Neural cell (in vitro differentiated cells): ENCODE measurements at regions not wholly inside any gene's neighbourhood (a gene's known extent, or its start where the extent isn't known, plus 50 kb on each side); places are given as distances from the start of the nearest gene placed in this dataset.

Experiments
- EZH2 ChIP-seq: fragments of 200-600, 300-800 bp; shearing (Covaris generic), sonication (generic); IDR thresholded peaks from 2 replicates; pipeline ENCODE4 v1.6.1; 2014; ENCODE audit warnings: antibody characterized with exemption, low read length, borderline replicate concordance, mild to moderate bottlenecking; ENCODE audit not compliant: insufficient read depth, poor library complexity, severe bottlenecking
- POLR2AphosphoS5 ChIP-seq: IDR thresholded peaks from 2 replicates; pipeline ENCODE4 v1.6.1; 2012
- SMC3 ChIP-seq: fragments of 450-650 bp; conservative IDR thresholded peaks from 2 replicates; pipeline ENCODE4 v1.6.1; 2014; ENCODE audit warnings: antibody characterized with exemption, mild to moderate bottlenecking, moderate library complexity; ENCODE audit not compliant: poor library complexity
- TAF1 ChIP-seq: IDR thresholded peaks from 2 replicates; pipeline ENCODE4 v1.6.1; 2012; ENCODE audit warnings: low read depth
- TF ChIP-seq, protein P1 (sequence below): fragments of 450-650 bp; IDR thresholded peaks from 2 replicates; pipeline ENCODE4 v1.5.1; 2014; ENCODE audit warnings: antibody characterized with exemption, mild to moderate bottlenecking, moderate library complexity; ENCODE audit not compliant: poor library complexity, severe bottlenecking

DNA sequence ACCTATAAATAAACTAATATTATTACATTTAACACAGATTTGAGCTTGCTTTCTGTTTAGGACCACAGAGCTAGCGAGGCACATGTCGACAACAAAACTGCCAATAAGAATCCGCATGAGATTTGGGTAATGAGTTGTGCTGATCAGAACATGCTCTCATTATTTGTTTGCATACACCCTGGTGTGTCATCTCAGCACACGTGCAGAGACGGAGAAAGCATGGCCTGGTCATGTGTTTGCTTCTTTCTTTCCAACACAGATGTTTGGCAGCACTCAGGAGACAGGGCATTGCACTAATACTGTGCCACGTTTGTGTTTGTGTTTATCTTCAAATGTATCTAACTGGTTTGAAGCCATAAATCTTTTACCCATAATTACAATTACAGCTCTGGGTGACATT lies 364.8 kb downstream of the ARAP2 start:
- TF ChIP-seq, protein P1, sequence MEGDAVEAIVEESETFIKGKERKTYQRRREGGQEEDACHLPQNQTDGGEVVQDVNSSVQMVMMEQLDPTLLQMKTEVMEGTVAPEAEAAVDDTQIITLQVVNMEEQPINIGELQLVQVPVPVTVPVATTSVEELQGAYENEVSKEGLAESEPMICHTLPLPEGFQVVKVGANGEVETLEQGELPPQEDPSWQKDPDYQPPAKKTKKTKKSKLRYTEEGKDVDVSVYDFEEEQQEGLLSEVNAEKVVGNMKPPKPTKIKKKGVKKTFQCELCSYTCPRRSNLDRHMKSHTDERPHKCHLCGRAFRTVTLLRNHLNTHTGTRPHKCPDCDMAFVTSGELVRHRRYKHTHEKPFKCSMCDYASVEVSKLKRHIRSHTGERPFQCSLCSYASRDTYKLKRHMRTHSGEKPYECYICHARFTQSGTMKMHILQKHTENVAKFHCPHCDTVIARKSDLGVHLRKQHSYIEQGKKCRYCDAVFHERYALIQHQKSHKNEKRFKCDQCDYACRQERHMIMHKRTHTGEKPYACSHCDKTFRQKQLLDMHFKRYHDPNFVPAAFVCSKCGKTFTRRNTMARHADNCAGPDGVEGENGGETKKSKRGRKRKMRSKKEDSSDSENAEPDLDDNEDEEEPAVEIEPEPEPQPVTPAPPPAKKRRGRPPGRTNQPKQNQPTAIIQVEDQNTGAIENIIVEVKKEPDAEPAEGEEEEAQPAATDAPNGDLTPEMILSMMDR: no peak
- TF ChIP-seq POLR2AphosphoS5: no peak
- no peak for TF ChIP-seq TAF1
- no peak for TF ChIP-seq EZH2
- TF ChIP-seq SMC3: no peak
